NCI-H748 treated with DMSO at 0.1 percent for 48 hours (cell line): ENCODE measurements at regions not wholly inside any gene's neighbourhood (a gene's known extent, or its start where the extent isn't known, plus 50 kb on each side); places are given as distances from the start of the nearest gene placed in this dataset.
"Not testable (repeated sequence)": the region's sequence is repeated elsewhere in the genome, so short reads cannot be mapped to it uniquely, and the experiment has no call there.

Experiments used
- DNase-seq: peaks from one replicate; lab custom pipeline; 2025; lab: John Stamatoyannopoulos, UW

- DNase-seq: no peak
Observed at GRCh38 chr12:83471341-83471740, 784.6 kb downstream of the TMTC2 start.

- DNase-seq: peak; percentile 35
Observed at GRCh38 chr12:83470749-83471148, 784.0 kb downstream of the TMTC2 start.

- DNase-seq: no peak
Observed at GRCh38 chr12:83468988-83469908, 782.5 kb downstream of the TMTC2 start.

GRCh38 chr12:83465632-83466031, 778.9 kb downstream of the TMTC2 start:
- DNase-seq: no peak

GRCh38 chr12:83462419-83462818, 775.7 kb downstream of the TMTC2 start:
- peak; percentile 11 for DNase-seq

- no peak for DNase-seq
Observed at GRCh38 chr12:83461336-83461935, 774.7 kb downstream of the TMTC2 start.

GRCh38 chr12:83451189-83451588, 764.5 kb downstream of the TMTC2 start:
- DNase-seq: no peak

GRCh38 chr12:83434600-83434999, 747.9 kb downstream of the TMTC2 start:
- DNase-seq: no peak

- no peak for DNase-seq
Observed at GRCh38 chr12:83432176-83432719, 745.5 kb downstream of the TMTC2 start.

- not testable (repeated sequence) for DNase-seq
Observed at GRCh38 chr12:83427586-83428136, 741.0 kb downstream of the TMTC2 start.

- DNase-seq: no peak
Observed at GRCh38 chr12:83414981-83415380, 728.3 kb downstream of the TMTC2 start.

- no peak for DNase-seq
Observed at GRCh38 chr12:83408851-83409250, 722.1 kb downstream of the TMTC2 start.

GRCh38 chr12:83408146-83408545, 721.4 kb downstream of the TMTC2 start:
- no peak for DNase-seq

GRCh38 chr12:83404521-83404920, 717.8 kb downstream of the TMTC2 start:
- no peak for DNase-seq

- no peak for DNase-seq
Observed at GRCh38 chr12:83390186-83390585, 703.5 kb downstream of the TMTC2 start.

- DNase-seq: no peak
Observed at GRCh38 chr12:83389237-83389996, 702.7 kb downstream of the TMTC2 start.

GRCh38 chr12:83388551-83388950, 701.8 kb downstream of the TMTC2 start:
- DNase-seq: no peak

GRCh38 chr12:83386527-83387264, 700.0 kb downstream of the TMTC2 start:
- no peak for DNase-seq

- DNase-seq: no peak
Observed at GRCh38 chr12:83378186-83378727, 691.6 kb downstream of the TMTC2 start.

GRCh38 chr12:83365317-83365716, 678.6 kb downstream of the TMTC2 start:
- DNase-seq: no peak

- DNase-seq: no peak
Observed at GRCh38 chr12:83361475-83361874, 674.8 kb downstream of the TMTC2 start.
